SW 1271 (cell line): ENCODE measurements at regions not wholly inside any gene's neighbourhood (a gene's known extent, or its start where the extent isn't known, plus 50 kb on each side); places are given as distances from the start of the nearest gene placed in this dataset.
"Not testable (repeated sequence)": the region's sequence is repeated elsewhere in the genome, so short reads cannot be mapped to it uniquely, and the experiment has no call there.

Experiments
- DNase-seq, 2 experiments: peaks; one replicate each; lab custom pipeline; 2025; lab: John Stamatoyannopoulos, UW

DNA sequence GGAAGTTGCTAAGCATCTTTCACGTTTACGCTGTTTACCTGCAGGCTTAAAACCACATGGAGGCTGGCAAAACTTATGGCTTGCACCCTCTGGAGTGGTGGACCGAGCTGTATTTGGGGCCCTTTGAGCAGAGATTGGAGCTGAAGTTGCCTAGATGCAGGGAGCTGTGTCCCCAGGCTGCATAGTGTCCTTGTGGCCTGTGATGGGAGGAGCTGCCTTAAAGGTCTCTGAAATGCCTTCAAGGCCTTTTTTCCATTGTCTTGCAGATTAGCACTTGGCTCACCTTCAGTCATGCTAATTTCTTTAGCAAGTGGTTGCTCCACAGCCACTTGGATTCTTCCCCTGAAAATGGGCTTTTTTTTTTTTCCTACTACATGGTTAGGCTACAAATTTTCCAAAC, 81.5 kb upstream of the CHD1 start:
- no peak for DNase-seq

DNA sequence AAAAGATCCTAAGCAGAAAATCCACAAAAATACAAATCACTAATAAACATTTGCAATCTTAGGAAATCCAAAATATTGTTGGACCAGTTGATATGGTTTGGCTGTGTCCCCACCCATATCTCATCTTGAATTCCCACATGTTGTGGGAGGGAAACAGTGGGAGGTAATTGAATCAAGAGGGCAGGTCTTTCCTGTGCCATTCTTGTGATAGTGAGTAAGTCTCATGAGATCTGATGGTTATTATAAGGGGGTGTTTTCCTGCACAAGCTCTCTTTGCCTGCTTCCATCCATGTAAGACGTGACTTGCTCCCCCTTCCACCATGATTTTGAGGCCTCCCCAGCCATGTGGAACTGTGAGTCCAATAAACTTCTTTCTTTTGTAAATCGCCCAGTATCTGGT, 79.2 kb upstream of the CHD1 start:
- not testable (repeated sequence) for DNase-seq

DNA sequence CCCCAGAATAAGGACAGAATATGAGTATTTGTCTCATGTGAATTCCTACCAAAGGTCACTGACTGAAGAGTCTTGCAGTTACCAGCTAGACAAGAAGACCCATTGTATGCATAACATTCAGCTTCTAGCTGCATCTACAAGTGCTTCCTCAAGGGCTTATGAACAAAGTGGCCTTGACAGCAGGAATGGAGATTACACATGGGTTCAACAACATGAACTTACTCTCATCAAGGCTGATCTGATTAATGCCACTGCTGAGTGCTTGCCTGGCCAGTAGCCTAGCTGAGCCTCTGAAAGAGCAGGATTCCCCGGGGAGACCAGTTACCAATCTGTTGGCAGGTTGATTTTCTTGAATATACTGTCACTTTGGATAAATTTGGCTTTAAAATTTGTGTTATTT, 76.7 kb upstream of the CHD1 start:
- DNase-seq: no peak

DNA sequence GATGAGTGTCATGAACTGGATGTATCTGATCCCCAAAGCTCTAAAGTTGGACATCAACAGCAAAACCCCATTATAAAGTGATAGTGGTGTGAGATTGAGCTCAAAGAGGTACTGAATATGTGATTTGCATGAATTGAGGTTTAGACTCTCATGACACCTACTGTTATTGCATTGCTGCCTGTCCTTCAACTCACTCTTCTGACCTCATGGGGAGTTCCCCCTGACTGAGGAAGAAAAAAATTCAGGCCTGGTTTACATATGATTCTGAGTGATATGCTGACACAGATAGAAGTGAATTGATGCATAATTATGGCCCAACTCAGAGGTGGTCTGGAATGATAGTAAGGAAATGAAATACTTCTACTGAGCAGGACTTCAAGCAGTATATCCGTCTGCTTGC, 76.2 kb upstream of the CHD1 start:
- DNase-seq: no peak

DNA sequence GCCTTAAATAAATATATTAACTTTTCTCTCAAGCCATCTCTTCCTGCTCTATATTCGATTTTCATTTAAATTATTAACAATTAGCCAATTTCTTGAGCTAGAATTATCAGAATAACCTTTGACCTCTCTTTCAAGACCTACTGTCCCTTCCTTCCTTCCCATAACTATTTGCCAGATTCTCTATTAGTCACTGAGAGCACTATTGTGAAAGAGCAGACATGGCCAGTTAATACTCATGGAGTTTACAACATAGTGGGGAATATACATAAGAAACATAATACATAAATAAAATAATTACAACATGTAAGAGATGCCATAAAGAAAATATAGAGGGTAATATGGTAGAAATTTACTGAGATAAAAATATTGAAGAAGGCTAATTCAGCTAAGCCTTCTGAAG, 72.1 kb upstream of the CHD1 start:
- DNase-seq: no peak

DNA sequence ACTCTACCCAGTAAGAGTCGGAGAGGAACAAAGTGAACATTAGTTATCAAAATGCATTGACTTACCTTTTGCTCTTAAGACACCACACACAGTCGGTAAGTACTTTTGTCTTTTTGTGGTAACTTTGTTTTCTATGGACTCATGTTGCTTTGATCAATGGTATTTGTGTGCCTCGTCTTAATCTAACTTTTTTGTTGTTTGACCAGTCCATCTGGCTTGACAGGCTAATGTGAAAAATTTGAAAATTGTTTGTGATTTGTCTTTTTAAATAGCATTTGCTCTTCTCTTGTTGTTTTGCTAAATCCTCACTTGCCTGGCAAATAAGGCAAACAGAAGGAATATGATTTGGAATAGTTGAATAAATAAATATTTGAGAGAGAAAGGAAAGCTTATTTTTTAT, 71.4 kb upstream of the CHD1 start:
- DNase-seq: no peak

DNA sequence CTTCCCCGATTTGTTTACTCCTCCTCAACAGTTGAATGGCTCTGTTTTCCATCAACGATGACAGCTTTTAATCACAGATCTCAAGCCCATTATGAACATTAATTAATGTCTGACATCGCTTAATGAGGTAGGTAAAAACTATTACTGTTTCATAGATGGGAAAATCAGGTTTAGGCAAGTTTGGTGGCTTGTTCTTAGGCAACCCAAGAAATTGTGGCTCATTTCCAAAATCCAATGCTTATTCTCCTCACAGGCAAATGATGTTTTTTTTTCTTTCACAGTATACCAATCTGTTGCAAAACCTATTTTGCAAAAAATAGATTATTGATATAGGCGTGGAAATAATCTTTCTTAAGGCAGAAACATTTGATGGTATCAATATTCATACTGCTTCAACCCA, 70.8 kb upstream of the CHD1 start:
- no peak for DNase-seq

DNA sequence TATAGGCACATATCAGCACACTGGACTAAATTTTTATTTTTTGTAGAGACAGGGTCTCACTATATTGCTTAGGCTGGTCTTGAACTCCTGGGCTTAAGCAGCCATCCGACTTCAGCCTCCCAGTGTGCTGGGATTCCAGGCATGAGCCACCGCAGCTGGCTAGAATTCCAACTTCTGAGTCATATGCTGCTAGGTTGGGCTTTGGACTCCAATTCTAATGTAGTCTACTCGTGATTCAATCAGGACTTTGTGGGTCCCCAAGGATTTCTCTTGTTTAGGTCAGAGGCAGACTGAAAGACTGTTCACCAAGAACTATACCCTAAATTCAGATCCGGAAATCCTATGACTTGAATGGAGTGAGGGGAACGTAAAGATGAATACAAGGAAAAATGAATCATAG, 68.2 kb upstream of the CHD1 start:
- no peak for DNase-seq

DNA sequence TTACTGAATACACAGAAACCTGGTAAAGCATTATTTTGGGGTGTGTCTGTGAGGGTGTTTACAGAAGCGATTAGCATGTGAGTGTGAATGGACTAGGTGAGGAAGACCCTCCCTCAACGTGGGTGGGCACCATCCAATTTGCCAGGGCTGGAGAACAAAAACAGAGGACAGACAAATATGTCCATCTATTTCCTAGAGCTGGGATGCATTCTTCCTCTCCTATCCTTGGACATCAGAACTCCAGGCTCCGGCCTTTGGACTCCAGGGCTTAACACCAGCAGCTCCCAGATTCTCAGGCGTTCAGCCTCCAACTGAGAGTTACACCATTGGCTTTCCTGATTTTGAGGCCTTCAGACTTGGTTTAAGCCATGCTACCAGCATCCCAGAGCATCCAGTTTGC, 65.8 kb upstream of the CHD1 start:
- no peak for DNase-seq

DNA sequence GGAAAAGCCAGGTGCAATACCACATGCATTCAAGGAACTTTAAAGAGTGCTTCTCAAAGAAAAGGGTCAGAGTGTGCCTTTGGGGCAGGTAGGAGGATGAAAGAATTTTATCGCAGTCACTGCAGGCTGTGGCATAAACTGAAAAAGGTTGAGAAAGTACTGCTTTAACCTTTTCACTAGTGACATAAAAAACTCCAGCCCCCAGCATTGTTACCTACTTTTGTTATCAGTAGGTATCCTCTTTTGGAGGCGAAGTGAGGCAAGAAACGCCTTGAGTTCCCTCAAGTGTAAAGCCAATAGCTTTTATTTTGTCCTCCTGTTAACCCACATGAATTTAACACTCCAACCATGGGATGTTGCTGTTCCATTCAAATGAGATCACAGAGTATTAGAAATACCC, 64.7 kb upstream of the CHD1 start:
- no peak for DNase-seq

DNA sequence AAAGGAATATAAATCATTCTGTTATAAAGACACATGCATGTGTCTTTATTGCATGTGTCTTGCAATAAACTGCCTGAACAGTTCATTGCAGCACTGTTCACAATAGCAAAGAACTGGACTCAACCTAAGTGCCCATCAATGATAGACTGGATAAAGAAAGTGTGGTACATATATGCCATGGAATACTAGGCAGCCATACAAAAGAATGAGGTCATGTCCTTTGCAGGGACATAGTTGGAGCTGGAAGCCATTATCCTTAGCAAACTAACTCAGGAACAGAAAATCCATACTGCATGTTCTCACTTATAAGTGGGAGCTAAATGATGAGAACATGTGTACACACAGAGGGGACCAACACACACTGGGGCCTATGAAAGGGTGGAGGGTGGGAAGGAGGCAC, 63.7 kb upstream of the CHD1 start:
- DNase-seq: no peak

DNA sequence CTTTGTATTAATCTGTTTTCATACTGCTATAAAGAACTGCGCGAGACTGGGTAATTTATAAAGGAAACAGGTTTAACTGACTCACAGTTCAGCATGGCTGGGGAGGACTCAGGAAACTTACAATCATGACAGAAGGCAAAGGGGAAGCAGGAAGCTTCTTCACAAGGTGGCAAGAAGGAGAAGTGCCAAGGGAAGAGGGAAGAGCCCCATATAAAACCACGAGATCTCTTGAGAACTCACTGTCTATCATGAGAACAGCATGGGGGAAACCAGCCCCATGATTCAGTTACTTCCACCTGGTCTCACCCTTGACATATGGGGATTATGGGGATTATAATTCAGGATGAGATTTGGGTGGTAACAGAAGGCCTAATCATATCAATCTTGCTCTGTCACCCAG, 60.9 kb upstream of the CHD1 start:
- DNase-seq: no peak

DNA sequence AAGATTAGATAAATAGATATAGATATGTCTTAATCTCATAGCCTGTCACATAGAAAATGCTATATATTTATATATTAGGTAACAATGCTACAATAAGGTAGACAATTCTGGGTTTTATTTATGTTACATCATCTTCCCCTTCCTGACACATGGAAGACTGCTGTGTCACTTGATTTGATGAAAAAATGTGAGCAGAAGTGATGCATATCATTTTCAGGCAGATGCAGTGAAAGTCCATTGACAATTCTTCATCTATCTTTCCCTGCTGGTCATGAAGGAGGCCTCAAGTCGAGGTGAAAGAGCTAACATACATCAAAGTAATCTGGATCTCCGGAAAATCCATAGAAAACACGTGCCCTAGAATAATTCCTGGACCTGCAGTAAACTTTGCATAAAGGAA, 57.8 kb upstream of the CHD1 start:
- no peak for DNase-seq

DNA sequence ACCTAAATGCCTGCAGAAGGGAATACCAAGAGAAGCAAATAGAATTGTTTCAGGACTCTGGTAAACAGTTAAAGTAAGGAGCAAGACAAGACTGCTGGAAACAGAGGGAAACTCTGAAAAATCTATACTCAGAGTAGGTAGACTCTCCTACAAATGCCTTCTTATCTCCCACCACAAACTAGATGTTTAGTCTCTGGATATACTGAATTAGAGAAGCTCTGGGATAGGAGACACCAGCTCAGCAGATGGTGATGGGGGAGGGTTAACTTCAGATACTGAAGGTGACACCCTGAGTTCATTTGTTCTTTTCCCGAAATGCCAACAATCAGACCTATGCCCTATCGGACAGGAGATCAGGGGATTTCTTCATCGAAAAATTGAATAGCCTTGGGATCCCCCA, 54.1 kb upstream of the CHD1 start:
- DNase-seq: no peak
